SK-N-SH treated with all-trans-retinoic acid at 6 μM for 48 hours (cell line): ENCODE measurements at regions not wholly inside any gene's neighbourhood (a gene's known extent, or its start where the extent isn't known, plus 50 kb on each side); places are given as distances from the start of the nearest gene placed in this dataset.

Source experiments
- ATAC-seq: fragments of 200-7000 bp; cut with Tn5 transposase; 3 replicates; pipeline ENCODE4 v1.9.1; 2020; ENCODE audit warnings: mild to moderate bottlenecking, moderate library complexity
- BACH2 ChIP-seq: fragments of 250-450 bp; sonication (Bioruptor Pico); IDR thresholded peaks from 2 replicates; pipeline ENCODE4 v1.9.0; 2021; ENCODE audit warnings: mild to moderate bottlenecking, borderline replicate concordance
- CREB5 ChIP-seq: fragments of 250-450 bp; sonication (Bioruptor Pico); IDR thresholded peaks from 2 replicates; pipeline ENCODE4 v1.5.1; 2020; ENCODE audit warnings: low read depth, mild to moderate bottlenecking, moderate library complexity
- CSDC2 ChIP-seq: fragments of 250-450 bp; sonication (Bioruptor Pico); IDR thresholded peaks from 2 replicates; pipeline ENCODE4 v1.5.0; 2020; ENCODE audit warnings: mild to moderate bottlenecking, moderate library complexity
- ESRRG ChIP-seq: fragments of 250-450 bp; sonication (Bioruptor Pico); IDR thresholded peaks from 2 replicates; pipeline ENCODE4 v1.6.1; 2021; ENCODE audit warnings: mild to moderate bottlenecking
- GLIS3 ChIP-seq: fragments of 250-450 bp; sonication (Bioruptor Pico); IDR thresholded peaks from 2 replicates; pipeline ENCODE4 v1.5.0; 2020; ENCODE audit warnings: mild to moderate bottlenecking, moderate library complexity
- ISL1 ChIP-seq: fragments of 250-450 bp; sonication (Bioruptor Pico); IDR thresholded peaks from 2 replicates; pipeline ENCODE4 v2.1.2; 2022; ENCODE audit warnings: mild to moderate bottlenecking, moderate library complexity
- OSR1 ChIP-seq: fragments of 250-450 bp; sonication (Bioruptor Pico); IDR thresholded peaks from 2 replicates; pipeline ENCODE4 v1.8.0; 2022; ENCODE audit warnings: moderate library complexity, mild to moderate bottlenecking, inconsistent platforms
- PPARA ChIP-seq: fragments of 250-450 bp; sonication (Bioruptor Pico); IDR thresholded peaks from 2 replicates; pipeline ENCODE4 v1.5.0; 2020; ENCODE audit warnings: mild to moderate bottlenecking, borderline replicate concordance
- RARB ChIP-seq: fragments of 250-450 bp; sonication (Bioruptor Pico); IDR thresholded peaks from 2 replicates; pipeline ENCODE4 v1.8.0; 2021; ENCODE audit warnings: mild to moderate bottlenecking, moderate library complexity
- SNAI2 ChIP-seq: fragments of 250-450 bp; sonication (Bioruptor Pico); IDR thresholded peaks from 2 replicates; pipeline ENCODE4 v1.5.0; 2020; ENCODE audit warnings: mild to moderate bottlenecking, moderate library complexity
- TCF4 ChIP-seq: fragments of 250-450 bp; sonication (Bioruptor Pico); IDR thresholded peaks from 2 replicates; pipeline ENCODE4 v1.8.0; 2021; ENCODE audit warnings: mild to moderate bottlenecking, moderate library complexity, borderline replicate concordance
- TSHZ2 ChIP-seq: fragments of 250-450 bp; sonication (Bioruptor Pico); IDR thresholded peaks from 2 replicates; pipeline ENCODE4 v1.5.0; 2020; ENCODE audit warnings: mild to moderate bottlenecking, moderate library complexity
- ZC3H10 ChIP-seq: fragments of 250-450 bp; sonication (Bioruptor Pico); IDR thresholded peaks from 2 replicates; pipeline ENCODE4 v1.5.1; 2021; ENCODE audit warnings: mild to moderate bottlenecking, moderate library complexity
- ZFP30 ChIP-seq: fragments of 450-650 bp; formaldehyde crosslinking; IDR thresholded peaks from 2 replicates; pipeline ENCODE4 v1.5.0; 2022; ENCODE audit warnings: mild to moderate bottlenecking, moderate library complexity
- ZNF565 ChIP-seq: fragments of 450-650 bp; formaldehyde crosslinking; conservative IDR thresholded peaks from 2 replicates; pipeline ENCODE4 v1.5.0; 2020; ENCODE audit warnings: low read depth, mild to moderate bottlenecking, moderate library complexity
- ZNF70 ChIP-seq: fragments of 450-650 bp; formaldehyde crosslinking; IDR thresholded peaks from 2 replicates; pipeline ENCODE4 v1.5.0; 2020; ENCODE audit warnings: mild to moderate bottlenecking, moderate library complexity
- ZNF8 ChIP-seq: fragments of 450-650 bp; formaldehyde crosslinking; IDR thresholded peaks from 2 replicates; pipeline ENCODE4 v1.5.0; 2020; ENCODE audit warnings: mild to moderate bottlenecking, moderate library complexity
- TF ChIP-seq, protein P1 (sequence below): fragments of 250-450 bp; sonication (Bioruptor Pico); IDR thresholded peaks from 2 replicates; pipeline ENCODE4 v1.8.0; 2021; ENCODE audit warnings: low read depth, mild to moderate bottlenecking, moderate library complexity, borderline replicate concordance
- TF ChIP-seq, protein P2 (sequence below): fragments of 250-450 bp; sonication (Bioruptor Pico); IDR thresholded peaks from 2 replicates; pipeline ENCODE4 v1.5.1; 2021; ENCODE audit warnings: mild to moderate bottlenecking, moderate library complexity
- TF ChIP-seq, protein P3 (sequence below): fragments of 250-450 bp; sonication (Bioruptor Pico); IDR thresholded peaks from 2 replicates; pipeline ENCODE4 v1.8.0; 2020; ENCODE audit warnings: mild to moderate bottlenecking, moderate library complexity, borderline replicate concordance

DNA sequence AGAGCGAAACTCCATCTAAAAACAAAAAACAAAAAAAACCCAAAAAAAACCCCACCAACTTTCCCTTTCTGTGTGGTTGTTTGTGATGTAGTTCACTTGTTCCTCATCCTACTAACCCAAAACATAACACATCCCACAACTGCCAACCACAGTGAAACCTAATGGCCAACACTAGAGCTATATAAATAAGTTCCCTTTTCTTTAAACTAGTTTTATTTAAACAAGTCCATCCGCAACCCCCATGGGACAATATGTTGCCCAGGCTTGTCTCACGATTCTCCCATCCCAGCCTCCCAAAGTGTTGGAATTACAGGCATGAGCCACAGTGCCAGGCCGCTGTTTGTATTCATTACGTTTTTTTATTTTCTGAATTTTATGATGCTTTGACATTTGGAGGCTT is 71.2 kb upstream of the ADGRE5 start:
- no peak for ATAC-seq
- TF ChIP-seq ZNF565 (CRISPR knock-in tag) = no peak
- no peak for TF ChIP-seq TSHZ2
- TF ChIP-seq, protein P1, sequence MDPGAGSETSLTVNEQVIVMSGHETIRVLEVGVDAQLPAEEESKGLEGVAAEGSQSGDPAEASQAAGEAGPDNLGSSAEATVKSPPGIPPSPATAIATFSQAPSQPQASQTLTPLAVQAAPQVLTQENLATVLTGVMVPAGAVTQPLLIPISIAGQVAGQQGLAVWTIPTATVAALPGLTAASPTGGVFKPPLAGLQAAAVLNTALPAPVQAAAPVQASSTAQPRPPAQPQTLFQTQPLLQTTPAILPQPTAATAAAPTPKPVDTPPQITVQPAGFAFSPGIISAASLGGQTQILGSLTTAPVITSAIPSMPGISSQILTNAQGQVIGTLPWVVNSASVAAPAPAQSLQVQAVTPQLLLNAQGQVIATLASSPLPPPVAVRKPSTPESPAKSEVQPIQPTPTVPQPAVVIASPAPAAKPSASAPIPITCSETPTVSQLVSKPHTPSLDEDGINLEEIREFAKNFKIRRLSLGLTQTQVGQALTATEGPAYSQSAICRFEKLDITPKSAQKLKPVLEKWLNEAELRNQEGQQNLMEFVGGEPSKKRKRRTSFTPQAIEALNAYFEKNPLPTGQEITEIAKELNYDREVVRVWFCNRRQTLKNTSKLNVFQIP (CRISPR knock-in tag) = no peak
- no peak for TF ChIP-seq SNAI2
- TF ChIP-seq CREB5 (CRISPR knock-in tag) = no peak
- no peak for TF ChIP-seq RARB (CRISPR knock-in tag)
- TF ChIP-seq, protein P2, sequence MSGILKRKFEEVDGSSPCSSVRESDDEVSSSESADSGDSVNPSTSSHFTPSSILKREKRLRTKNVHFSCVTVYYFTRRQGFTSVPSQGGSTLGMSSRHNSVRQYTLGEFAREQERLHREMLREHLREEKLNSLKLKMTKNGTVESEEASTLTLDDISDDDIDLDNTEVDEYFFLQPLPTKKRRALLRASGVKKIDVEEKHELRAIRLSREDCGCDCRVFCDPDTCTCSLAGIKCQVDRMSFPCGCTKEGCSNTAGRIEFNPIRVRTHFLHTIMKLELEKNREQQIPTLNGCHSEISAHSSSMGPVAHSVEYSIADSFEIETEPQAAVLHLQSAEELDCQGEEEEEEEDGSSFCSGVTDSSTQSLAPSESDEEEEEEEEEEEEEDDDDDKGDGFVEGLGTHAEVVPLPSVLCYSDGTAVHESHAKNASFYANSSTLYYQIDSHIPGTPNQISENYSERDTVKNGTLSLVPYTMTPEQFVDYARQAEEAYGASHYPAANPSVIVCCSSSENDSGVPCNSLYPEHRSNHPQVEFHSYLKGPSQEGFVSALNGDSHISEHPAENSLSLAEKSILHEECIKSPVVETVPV = no peak
- TF ChIP-seq ZNF8 (CRISPR knock-in tag) = no peak

GRCh38 chr19:14305706-14306105 is 75.5 kb upstream of the ADGRE5 start:
- no peak for ATAC-seq
- no peak for TF ChIP-seq ESRRG (CRISPR knock-in tag)
- TF ChIP-seq ZFP30 (CRISPR knock-in tag) = no peak
- no peak for TF ChIP-seq BACH2 (CRISPR knock-in tag)
- no peak for TF ChIP-seq ZNF8 (CRISPR knock-in tag)
- TF ChIP-seq ZNF70 = no peak
- no peak for TF ChIP-seq TCF4 (CRISPR knock-in tag)
- no peak for TF ChIP-seq RARB (CRISPR knock-in tag)
- no peak for TF ChIP-seq ZNF565 (CRISPR knock-in tag)
- no peak for TF ChIP-seq ZC3H10 (CRISPR knock-in tag)
- no peak for TF ChIP-seq SNAI2
- TF ChIP-seq, protein P1 (CRISPR knock-in tag) = no peak
- TF ChIP-seq, protein P3, sequence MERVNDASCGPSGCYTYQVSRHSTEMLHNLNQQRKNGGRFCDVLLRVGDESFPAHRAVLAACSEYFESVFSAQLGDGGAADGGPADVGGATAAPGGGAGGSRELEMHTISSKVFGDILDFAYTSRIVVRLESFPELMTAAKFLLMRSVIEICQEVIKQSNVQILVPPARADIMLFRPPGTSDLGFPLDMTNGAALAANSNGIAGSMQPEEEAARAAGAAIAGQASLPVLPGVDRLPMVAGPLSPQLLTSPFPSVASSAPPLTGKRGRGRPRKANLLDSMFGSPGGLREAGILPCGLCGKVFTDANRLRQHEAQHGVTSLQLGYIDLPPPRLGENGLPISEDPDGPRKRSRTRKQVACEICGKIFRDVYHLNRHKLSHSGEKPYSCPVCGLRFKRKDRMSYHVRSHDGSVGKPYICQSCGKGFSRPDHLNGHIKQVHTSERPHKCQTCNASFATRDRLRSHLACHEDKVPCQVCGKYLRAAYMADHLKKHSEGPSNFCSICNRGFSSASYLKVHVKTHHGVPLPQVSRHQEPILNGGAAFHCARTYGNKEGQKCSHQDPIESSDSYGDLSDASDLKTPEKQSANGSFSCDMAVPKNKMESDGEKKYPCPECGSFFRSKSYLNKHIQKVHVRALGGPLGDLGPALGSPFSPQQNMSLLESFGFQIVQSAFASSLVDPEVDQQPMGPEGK (CRISPR knock-in tag) = no peak
- no peak for TF ChIP-seq CREB5 (CRISPR knock-in tag)
- no peak for TF ChIP-seq GLIS3 (CRISPR knock-in tag)
- no peak for TF ChIP-seq OSR1
- no peak for TF ChIP-seq PPARA (CRISPR knock-in tag)
- TF ChIP-seq CSDC2 (CRISPR knock-in tag) = no peak
- no peak for TF ChIP-seq ISL1 (CRISPR knock-in tag)
